ENCODE measurements at regions not wholly inside any gene's neighbourhood (a gene's known extent, or its start where the extent isn't known, plus 50 kb on each side); places are given as distances from the start of the nearest gene placed in this dataset.
"Not testable (repeated sequence)": the region's sequence is repeated elsewhere in the genome, so short reads cannot be mapped to it uniquely, and the experiment has no call there.

DNA sequence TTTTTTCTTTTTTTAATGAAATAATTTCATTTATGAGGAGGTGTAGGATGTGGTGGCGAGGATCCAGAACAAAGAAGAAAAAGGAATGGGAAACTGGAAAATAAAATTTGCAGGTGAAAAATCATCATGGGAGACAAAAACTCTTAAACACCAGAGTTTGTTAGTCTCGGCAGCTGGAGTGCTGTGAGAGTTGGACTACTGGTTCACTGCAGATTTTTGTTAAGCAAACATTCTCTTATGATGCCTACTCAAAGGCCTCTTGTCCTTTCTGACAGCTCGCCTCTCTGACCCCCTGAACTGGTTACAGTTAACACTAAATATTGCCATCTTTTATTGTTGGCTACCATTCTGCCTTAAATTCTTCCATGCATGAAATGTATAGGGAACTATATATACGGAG lies 152.4 kb upstream of the DPH6 start:
- DNase-seq (ENCODE audit: low read depth): no peak
- TF ChIP-seq, protein P1, sequence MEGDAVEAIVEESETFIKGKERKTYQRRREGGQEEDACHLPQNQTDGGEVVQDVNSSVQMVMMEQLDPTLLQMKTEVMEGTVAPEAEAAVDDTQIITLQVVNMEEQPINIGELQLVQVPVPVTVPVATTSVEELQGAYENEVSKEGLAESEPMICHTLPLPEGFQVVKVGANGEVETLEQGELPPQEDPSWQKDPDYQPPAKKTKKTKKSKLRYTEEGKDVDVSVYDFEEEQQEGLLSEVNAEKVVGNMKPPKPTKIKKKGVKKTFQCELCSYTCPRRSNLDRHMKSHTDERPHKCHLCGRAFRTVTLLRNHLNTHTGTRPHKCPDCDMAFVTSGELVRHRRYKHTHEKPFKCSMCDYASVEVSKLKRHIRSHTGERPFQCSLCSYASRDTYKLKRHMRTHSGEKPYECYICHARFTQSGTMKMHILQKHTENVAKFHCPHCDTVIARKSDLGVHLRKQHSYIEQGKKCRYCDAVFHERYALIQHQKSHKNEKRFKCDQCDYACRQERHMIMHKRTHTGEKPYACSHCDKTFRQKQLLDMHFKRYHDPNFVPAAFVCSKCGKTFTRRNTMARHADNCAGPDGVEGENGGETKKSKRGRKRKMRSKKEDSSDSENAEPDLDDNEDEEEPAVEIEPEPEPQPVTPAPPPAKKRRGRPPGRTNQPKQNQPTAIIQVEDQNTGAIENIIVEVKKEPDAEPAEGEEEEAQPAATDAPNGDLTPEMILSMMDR (conservative IDR thresholded peaks at IDR 0.05; ENCODE audit: low read depth, low read length): no peak

DNA sequence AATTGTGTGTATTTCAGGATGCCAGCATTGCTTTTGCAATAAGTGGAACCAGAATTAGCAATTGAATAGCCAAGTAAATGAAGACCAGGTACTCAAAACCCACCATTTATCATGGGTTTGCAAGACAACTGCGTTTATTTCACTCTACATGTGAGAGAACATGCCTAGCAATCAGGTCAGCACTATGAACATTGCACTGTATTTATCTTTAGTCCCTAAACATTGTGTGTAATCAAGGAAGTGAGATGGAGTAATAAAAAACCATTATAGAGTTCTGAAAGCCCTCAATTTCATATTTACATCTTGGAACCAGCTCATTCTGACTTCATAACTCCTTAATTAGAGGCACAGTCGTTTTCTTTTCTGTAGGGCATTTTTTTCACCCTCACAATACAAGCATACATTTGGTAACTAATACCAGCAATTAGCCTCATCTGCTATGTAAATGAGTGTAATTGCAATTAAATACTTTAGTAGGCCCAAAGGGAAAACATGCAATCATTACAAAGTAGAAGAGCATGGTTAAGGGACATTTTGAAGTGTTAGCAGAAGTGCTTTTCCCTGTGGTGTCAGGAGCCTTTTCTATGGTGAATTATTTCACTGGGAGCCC lies 153.1 kb upstream of the DPH6 start:
- no peak for DNase-seq (ENCODE audit: low read depth)
- no peak overlapping the region for H3K4me3 ChIP-seq (ENCODE audit: low read depth, low read length)
- TF ChIP-seq, protein P1 (conservative IDR thresholded peaks at IDR 0.05; ENCODE audit: low read depth, low read length): no peak

More for the DNA sequence above, 152.4 kb upstream of the DPH6 start:
- H3K4me3 ChIP-seq (ENCODE audit: low read depth, low read length): no peak overlapping the region

DNA sequence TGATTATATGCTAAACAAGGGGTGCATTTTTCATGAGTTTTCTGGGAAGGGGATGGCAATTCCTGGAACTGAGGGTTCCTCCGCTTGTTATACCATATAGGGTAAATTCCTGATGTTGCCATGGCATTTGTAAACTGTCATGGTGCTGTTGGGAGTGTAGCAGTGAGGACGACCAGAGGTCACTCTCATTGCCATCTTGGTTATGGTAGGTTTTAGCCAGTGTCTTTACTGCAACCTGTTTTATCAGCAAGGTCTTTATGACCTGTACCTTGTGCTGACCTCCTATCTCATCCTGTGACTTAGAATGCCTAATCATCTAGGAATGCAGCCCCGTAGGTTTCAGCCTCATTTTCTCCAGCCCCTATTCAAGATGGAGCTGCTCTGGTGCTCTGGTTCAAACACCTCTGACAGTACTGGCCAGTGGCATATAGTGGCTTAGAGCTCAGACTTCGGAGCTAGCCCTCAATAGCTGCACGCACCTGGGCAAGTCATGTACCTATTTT lies 154.2 kb upstream of the DPH6 start:
- not testable (repeated sequence) for H3K4me3 ChIP-seq (ENCODE audit: low read depth, low read length); DNase-seq (ENCODE audit: low read depth)

DNA sequence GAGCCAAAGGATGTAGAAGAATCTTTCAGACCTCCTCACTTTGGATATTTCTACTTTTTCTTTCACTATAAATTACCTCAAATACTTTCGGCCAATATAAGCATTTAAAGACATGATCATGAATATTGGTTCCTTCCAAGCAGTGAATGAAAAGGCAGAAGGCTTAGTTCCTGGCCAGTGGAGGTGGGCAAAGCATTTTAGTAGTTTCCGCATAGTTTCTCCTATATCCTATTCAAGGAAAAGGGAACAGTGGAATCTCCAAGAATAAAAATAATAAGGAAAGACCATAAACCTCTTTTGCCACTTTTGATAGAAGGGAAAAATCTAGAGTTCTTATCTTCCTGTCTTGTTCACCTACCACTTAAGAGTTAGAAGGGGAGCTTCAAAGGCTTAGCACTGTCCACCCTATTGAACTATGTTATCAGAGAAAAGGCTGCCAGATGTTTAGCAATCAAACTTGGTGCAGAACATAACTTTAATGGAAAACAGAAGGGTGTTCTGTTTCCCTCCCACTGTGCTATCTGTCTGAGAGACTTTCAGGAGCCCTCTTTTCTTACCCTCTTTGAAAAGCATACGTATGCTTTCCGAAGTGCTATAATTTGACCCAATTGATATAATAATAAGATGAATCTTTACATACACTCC lies 155.6 kb upstream of the DPH6 start:
- no peak overlapping the region for H3K4me3 ChIP-seq (ENCODE audit: low read depth, low read length)
- DNase-seq (ENCODE audit: low read depth): no peak
- TF ChIP-seq, protein P1 (conservative IDR thresholded peaks at IDR 0.05; ENCODE audit: low read depth, low read length): no peak

DNA sequence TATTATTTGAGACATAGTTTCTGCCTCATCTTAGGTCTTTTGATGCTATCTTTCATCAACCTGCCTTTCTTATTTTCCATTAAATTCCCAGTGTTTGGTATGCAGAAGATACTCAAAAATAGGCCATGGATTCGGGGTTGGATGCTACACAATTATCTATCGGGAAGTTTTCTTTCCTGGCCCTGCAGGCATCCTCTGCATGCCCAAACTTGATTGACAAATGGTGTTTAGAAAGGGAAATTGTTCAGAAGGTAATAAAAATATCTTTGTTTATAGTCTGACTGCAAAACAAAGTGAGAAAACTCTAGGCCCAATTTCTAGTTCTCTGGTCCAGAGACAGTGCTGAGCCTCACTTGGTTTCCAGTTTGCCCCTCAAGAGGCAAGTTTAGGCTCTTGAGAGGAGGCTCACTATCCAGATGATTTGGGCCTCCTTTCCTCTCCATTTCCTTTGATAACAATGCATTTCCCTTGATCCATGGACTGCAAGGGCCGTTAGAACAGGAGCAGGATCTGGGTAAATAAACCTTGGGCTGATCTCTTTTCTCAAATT lies 157.1 kb upstream of the DPH6 start:
- DNase-seq (ENCODE audit: low read depth): no peak
- no peak overlapping the region for H3K4me3 ChIP-seq (ENCODE audit: low read depth, low read length)
- TF ChIP-seq, protein P1 (conservative IDR thresholded peaks at IDR 0.05; ENCODE audit: low read depth, low read length): no peak

DNA sequence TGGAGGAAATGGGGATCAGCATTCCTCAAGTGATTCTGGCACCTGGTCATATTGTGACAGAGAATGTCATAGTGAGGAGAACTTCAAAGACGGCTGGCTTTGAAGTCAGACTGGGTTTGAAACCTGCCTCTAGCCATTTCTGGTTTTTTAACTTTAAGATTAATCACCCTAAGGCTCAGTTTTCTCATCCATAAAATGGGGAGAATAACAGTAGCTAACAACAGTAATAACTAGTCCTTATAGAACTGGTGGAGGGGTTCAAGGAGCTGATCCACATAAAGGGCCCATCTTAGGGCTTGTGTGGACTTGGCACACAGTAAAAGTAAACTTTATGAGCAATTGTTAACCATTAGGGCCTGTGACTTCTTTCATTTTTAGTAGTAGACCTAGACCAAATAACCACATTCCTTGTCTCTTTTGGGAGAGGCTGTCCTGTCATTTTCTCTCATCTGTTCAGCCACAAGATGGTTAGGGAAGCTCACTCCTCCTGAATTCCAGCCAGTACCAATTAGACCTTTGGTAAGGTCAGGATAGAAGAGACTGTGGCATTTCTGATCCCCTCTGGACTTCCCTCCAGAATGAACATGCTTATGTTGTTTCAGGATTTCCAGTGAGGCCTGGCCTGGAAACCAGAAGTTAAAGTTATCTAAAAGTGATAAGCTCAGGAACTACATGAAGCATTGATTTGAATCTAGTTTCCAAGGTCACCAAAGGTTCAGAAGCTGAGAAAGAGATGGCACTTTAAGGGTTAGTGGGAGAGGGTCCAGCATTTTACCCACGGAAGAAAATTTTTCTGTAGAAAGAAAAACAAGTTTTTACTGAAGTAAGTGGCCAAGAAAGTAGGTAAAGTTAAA lies 159.3 kb upstream of the DPH6 start:
- TF ChIP-seq, protein P1 (conservative IDR thresholded peaks at IDR 0.05; ENCODE audit: low read depth, low read length): no peak
- DNase-seq (ENCODE audit: low read depth): no peak

More for the DNA sequence above, 159.3 kb upstream of the DPH6 start:
- no peak overlapping the region for H3K4me3 ChIP-seq (ENCODE audit: low read depth, low read length)

Data from epithelial cell of proximal tubule (primary cell).